GM13977 (cell line): ENCODE measurements at regions not wholly inside any gene's neighbourhood (a gene's known extent, or its start where the extent isn't known, plus 50 kb on each side); places are given as distances from the start of the nearest gene placed in this dataset.
A peak's percentile ranks its signal among the peaks of the same experiment; 100 is the strongest.

ENCODE experiments used
- DNase-seq: peaks from one replicate; pipeline ENCODE4 v3.0.0; 2012; ENCODE audit warnings: low spot score
- CTCF ChIP-seq: IDR thresholded peaks from 2 replicates; pipeline ENCODE4 v1.5.1; 2012; ENCODE audit warnings: mild to moderate bottlenecking, control low read depth; ENCODE audit not compliant: insufficient read depth; ENCODE audit errors: extremely low read depth, missing control alignments
- in situ Hi-C: fragments of 300-500 bp; cut with MboI; formaldehyde crosslinking; loops from one replicate; pipeline ENCODE4 v1.12.0; 2022; ENCODE audit warnings: low sequenced_read_pairs, low pct_unique_long_range_greater_than_20kb, mixed read lengths, inconsistent platforms; ENCODE audit not compliant: unreplicated experiment

GRCh38 chr18:66078925-66079800, 328.4 kb downstream of the CDH7 start:
- no peak for DNase-seq
- no peak for TF ChIP-seq CTCF

GRCh38 chr18:66077066-66077465, 326.3 kb downstream of the CDH7 start:
- DNase-seq, result no peak
- in situ Hi-C loops, result no loop called here
- TF ChIP-seq CTCF, result no peak

More at GRCh38 chr18:66078925-66079800, 328.4 kb downstream of the CDH7 start:
- in situ Hi-C loops, result no loop called here

GRCh38 chr18:66066191-66066590, 315.4 kb downstream of the CDH7 start:
- TF ChIP-seq CTCF, result no peak
- in situ Hi-C loops, result no loop called here
- no peak for DNase-seq

GRCh38 chr18:66048406-66048805, 297.6 kb downstream of the CDH7 start:
- DNase-seq, result no peak
- TF ChIP-seq CTCF, result no peak
- in situ Hi-C loops, result no loop called here

- in situ Hi-C loops, result no loop called here
- peak; percentile 10 for TF ChIP-seq CTCF
- no peak for DNase-seq
These were observed 295.3 kb downstream of the CDH7 start for GRCh38 chr18:66046032-66046602.

- TF ChIP-seq CTCF, result no peak
- DNase-seq, result no peak
- in situ Hi-C loops, result no loop called here
These were observed 292.2 kb downstream of the CDH7 start for GRCh38 chr18:66043009-66043408.
